Umbilical cord (tissue), 1 donor: ENCODE measurements at regions not wholly inside any gene's neighbourhood (a gene's known extent, or its start where the extent isn't known, plus 50 kb on each side); places are given as distances from the start of the nearest gene placed in this dataset.
"Not testable (repeated sequence)": the region's sequence is repeated elsewhere in the genome, so short reads cannot be mapped to it uniquely, and the experiment has no call there.

Source experiments
- DNase-seq: peaks from one replicate; pipeline ENCODE4 v3.0.0-alpha.2; 2015; ENCODE audit warnings: low spot score

- no peak for DNase-seq
These were observed 615.4 kb upstream of the MAN1A1 start for GRCh38 chr6:119965008-119965407.

DNA sequence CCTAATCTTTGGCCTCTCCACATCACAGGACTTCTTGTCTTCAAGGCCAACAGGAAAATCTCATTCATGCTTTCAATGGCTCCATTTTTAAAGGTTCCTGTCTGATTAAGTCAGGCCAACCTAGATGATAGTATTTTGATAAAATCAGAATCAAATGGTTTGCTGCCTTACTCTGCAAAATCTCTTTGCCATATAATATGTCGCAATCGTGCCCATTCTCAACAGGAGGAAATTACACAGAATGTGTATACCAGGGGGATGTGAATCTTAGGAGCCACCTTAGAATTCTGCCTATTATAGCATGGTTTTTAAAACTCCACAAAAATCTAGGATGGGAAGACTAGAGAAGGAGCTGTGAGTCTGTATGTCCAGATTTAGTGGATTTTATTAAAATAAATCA, 612.9 kb upstream of the MAN1A1 start:
- DNase-seq = no peak

- DNase-seq = no peak
These were observed 611.9 kb upstream of the MAN1A1 start for GRCh38 chr6:119961450-119961849.

DNA sequence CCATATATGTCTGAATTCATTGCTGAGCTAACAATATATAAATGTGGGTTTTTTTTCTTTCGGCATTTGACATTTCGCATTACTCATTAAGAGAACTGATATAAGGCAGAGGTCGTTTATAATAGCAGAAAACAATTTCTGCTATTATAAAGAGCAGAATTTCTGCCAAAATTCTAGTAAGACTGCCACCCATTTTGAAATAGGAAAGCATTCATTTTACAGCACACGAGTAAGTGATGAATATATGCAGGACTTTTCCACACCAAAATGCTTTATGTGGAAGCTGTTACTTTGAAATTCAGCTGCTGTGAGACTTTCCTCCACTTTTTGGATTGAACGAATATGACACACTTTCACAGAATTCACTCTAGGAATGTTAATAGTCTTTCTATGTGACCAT, 610.9 kb upstream of the MAN1A1 start:
- no peak for DNase-seq

DNA sequence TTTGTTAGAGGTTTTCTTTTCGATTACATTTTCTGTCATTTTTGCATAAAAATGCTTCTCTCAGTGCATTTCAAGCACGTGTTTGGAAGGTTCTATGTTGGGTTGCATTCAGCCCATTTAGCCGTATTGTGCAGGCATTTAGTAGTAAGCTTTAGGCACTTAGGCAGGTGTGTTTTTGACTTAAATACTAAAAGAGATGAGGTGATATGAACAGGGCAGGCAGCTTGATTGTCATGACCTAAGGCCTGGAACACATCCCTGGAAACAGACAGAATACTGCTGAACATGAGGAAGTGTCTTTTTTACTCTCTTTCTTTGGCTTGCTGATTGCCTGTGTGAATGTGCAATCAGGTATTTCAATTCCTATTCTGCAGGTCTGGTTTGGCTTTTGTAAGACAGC, 610.5 kb upstream of the MAN1A1 start:
- DNase-seq = peak; percentile 35

DNA sequence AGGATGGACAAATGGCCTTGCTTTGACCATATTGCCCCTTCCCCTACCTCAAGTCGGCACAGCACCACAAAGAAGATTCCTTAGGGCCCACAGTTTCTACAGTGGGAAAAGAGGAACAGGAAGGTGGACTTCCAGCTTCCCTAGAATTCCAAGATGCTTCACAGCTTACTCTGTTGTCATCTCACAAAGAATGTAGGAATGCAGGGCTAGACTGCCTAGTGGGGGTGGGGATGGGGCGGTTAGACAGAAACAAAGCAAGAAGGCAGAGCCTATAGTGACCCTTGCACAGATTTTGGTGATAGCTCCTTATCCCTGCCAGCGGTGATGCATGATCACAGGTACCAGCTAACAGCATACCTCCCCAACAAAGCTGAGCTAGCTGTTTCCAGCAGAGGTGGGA, 607.6 kb upstream of the MAN1A1 start:
- DNase-seq = no peak

- no peak for DNase-seq
These were observed 603.1 kb upstream of the MAN1A1 start for GRCh38 chr6:119952696-119953095.

DNA sequence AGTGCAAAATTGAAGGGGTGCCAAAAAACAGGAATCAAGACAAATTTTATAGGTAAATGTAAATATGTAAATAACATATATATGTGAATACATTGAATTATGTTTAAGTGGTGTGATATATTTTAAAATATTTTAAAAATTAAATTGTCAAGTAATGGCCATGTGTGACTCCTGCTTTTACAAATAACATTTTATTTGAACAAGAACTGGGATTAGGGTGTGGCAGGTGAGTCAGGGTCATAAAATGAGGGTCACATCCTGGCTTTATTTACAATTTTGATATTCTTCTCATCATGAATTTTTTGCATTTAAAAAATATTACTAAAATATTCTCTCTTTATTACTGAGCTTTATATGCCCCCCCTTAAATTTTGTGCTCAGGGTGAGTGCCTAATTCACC, 601.1 kb upstream of the MAN1A1 start:
- no peak for DNase-seq

DNA sequence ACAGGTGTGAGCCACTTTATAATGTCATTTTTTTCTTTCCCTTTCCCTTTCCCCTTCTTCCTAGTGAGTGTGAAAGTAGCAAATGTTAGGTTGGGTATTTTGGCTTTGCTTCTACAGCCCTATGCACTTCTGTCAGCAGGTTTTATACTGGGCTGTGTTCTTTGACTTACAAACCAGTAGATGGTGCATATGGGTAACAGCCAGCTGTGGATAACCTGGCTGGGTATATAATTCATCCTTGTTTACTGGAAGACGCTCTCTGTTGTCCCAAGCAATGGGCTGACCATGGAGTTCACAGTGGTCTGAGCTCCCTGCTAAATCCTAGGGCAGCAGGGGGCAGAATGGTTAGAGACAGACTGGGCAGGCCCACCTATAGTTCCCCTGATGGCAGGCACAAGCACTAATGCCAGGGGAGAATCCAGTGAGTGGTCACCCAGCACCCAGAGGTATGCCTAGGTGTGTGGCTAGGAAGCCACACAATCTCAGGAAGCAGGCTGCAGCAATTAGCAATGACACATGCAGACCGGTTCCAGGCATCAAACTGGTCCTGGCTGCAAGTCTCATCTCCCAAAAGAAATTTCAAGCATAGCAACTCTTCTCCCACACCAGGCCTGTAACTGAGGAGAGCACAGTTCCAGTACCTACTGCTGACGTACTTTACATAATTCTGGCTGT, 592.7 kb upstream of the MAN1A1 start:
- no peak for DNase-seq

- no peak for DNase-seq
These were observed 589.2 kb upstream of the MAN1A1 start for GRCh38 chr6:119938752-119939151.

DNA sequence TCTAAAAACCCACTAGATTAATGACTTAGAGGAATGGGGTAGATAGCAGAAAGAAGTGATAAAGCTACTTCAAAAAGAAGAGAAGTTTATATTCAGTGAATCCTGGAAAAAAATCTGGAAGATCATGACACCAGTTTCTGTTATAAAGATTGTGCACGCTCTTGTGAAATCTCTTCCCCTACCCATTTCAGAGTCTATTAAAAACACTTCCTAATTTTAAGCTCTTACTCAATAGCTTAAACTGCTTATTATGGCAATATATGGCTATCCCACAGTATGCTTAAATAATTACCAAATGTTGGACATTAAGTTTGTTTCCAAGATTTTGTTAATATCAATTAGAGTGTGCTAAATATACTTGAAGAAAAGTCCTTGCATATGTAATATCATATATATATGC, 585.3 kb upstream of the MAN1A1 start:
- DNase-seq = no peak

DNA sequence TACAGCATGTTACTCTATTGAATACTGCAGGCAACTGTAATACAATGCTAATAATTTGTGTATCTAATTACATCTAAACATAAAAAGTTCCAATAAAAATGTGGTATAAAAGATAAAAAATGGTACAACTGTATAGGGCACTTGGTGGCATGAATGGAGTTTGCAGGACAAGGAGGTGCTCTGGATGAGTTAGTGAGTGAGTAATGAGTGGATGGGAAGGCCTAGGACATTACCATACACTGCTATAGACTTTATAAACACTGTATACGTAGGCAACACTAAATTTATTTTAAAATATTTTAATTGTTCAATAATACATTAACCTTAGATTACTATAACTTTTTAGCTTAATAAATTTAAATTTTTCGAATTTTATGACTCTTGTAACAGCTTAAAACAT, 579.6 kb upstream of the MAN1A1 start:
- DNase-seq = no peak

DNA sequence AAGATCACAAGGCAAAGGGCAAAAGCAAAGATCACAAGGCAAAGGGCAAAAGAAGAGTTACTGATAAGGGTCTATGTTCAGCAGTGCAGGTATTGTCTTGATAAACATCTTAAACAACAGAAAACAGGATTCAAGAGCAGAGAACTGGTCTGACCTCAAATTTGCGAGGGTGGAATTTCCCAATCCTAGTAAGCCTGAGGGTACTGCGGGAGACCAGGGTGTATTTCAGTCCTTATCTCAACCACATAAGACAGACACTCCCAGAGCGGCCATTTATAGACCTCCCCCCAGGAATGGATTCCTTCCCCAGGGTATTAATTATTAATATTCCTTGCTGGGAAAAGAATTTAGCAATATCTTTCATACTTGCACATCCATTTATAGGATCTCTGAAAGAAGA, 575.3 kb upstream of the MAN1A1 start:
- DNase-seq = not testable (repeated sequence)

DNA sequence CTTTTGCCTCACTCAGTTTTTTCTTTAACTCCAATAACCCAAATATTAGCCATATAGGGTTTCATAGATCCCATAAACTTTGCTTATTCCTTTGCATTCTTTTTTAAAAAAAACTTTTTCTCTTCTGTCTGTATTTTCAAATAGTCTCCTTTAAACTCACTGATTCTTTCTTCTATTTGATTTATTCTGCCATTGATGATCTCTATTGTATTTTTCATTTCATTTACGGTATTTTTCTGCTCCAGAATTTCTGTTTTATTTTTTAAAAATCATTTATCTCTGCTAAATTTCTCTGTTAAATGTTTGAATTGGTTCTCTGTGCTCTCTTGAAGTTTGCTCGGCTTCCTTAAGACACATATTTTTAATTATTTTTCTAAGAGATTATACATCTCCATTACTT, 573.3 kb upstream of the MAN1A1 start:
- DNase-seq = no peak

- DNase-seq = no peak
These were observed 572.0 kb upstream of the MAN1A1 start for GRCh38 chr6:119921491-119922010.

GRCh38 chr6:119917186-119917585, 567.6 kb upstream of the MAN1A1 start:
- DNase-seq = no peak

DNA sequence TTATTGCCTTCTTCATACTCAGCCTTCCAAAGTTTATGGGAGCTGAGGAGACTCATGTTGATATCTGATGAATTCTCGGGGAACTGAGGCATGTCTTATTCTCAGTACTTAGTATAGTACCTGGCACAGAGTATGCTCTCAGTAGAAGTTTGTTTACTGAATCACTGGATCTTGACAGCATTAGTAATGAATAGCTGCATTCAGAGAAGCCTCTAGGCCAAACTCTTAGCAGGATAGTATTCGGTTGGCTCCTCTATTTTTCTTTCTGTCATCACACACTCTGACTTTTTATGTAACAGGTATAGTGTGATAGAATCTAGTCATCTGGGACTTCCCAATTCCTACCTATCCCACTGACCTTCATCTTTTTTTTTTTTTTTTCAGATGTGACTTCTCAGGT, 566.4 kb upstream of the MAN1A1 start:
- no peak for DNase-seq

GRCh38 chr6:119908157-119908556, 558.6 kb upstream of the MAN1A1 start:
- no peak for DNase-seq

- no peak for DNase-seq
These were observed 553.1 kb upstream of the MAN1A1 start for GRCh38 chr6:119902681-119903080.

- DNase-seq = no peak
These were observed 547.2 kb upstream of the MAN1A1 start for GRCh38 chr6:119896806-119897205.

- DNase-seq = no peak
These were observed 546.1 kb upstream of the MAN1A1 start for GRCh38 chr6:119895626-119896025.

DNA sequence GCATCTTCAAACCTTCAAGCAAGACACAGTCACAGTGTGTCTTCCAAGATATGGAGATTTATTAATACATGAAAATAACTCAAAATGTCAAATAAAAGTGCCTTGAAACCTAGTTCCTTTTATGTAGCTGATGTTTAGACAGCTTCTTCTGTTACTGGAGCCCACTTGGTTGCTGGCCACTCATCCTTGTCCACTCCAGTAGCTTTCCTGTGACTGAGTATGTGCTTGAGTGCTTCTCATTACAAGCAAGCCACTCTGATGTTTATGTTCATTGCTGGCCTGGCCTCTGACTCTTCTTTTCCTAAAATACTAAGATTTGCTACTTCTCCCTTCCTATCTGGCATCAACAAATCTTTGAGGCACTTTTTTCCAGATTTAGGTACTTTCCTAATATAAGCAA, 545.2 kb upstream of the MAN1A1 start:
- DNase-seq = no peak

- no peak for DNase-seq
These were observed 542.1 kb upstream of the MAN1A1 start for GRCh38 chr6:119891644-119892043.

GRCh38 chr6:119891206-119891605, 541.6 kb upstream of the MAN1A1 start:
- no peak for DNase-seq
